ENCODE measurements at regions not wholly inside any gene's neighbourhood (a gene's known extent, or its start where the extent isn't known, plus 50 kb on each side); places are given as distances from the start of the nearest gene placed in this dataset.

- peak; percentile 76 for DNase-seq
- H3K27ac Mint-ChIP-seq: no peak overlapping the region
- no peaks in the 10 kb centered on the region for H3K27me3 ChIP-seq (ENCODE audit: control insufficient read depth, insufficient read depth, low read length, poor library complexity, severe bottlenecking)
- H3K4me3 Mint-ChIP-seq: no peak overlapping the region
- peaks cover 19% of the 10 kb centered on the region for H3K4me1 Mint-ChIP-seq
- no peaks in the 10 kb centered on the region for H3K4me1 ChIP-seq (ENCODE audit: control insufficient read depth, insufficient read depth, low read length)
- WGBS, 2 experiments (ENCODE audit: insufficient coverage in 1 of 2, insufficient read length in 1 of 2): 32% methylated on average over 3 of the region's 3 CpGs; no CpG with 5 or more reads in 1 of the 2 experiments
- no peaks in the 10 kb centered on the region for H3K9me3 Mint-ChIP-seq
- no peaks in the 10 kb centered on the region for H3K36me3 ChIP-seq (ENCODE audit: control insufficient read depth, insufficient read depth, low read length)
- no peak overlapping the region for H3K4me3 ChIP-seq (ENCODE audit: low read length)
- no peaks in the 10 kb centered on the region for H3K9me3 ChIP-seq (ENCODE audit: control insufficient read depth, low read length)
- H3K36me3 Mint-ChIP-seq (ENCODE audit: low read depth): no peaks in the 10 kb centered on the region
- H3K9ac ChIP-seq (ENCODE audit: extremely low read depth, low read length, poor library complexity, severe bottlenecking): no peak overlapping the region
- H3K27me3 Mint-ChIP-seq (ENCODE audit: insufficient read depth): peaks cover 20% of the 10 kb centered on the region
- no peak overlapping the region for H3K27ac ChIP-seq (ENCODE audit: low read depth, low read length)
- TF ChIP-seq, protein P1, sequence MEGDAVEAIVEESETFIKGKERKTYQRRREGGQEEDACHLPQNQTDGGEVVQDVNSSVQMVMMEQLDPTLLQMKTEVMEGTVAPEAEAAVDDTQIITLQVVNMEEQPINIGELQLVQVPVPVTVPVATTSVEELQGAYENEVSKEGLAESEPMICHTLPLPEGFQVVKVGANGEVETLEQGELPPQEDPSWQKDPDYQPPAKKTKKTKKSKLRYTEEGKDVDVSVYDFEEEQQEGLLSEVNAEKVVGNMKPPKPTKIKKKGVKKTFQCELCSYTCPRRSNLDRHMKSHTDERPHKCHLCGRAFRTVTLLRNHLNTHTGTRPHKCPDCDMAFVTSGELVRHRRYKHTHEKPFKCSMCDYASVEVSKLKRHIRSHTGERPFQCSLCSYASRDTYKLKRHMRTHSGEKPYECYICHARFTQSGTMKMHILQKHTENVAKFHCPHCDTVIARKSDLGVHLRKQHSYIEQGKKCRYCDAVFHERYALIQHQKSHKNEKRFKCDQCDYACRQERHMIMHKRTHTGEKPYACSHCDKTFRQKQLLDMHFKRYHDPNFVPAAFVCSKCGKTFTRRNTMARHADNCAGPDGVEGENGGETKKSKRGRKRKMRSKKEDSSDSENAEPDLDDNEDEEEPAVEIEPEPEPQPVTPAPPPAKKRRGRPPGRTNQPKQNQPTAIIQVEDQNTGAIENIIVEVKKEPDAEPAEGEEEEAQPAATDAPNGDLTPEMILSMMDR (conservative IDR thresholded peaks at IDR 0.05): peak; percentile 63
These were observed 781.2 kb upstream of the DIAPH2 start for GRCh38 chrX:95903490-95903889.

- Mint-ChIP-seq H3K4me3 (no peak overlapping the region), H3K4me1 (peaks cover 21% of the 10 kb centered on the region), H3K27me3 (ENCODE audit: insufficient read depth) (peaks cover 20% of the 10 kb centered on the region), H3K27ac (no peak overlapping the region), H3K9me3 (no peaks in the 10 kb centered on the region), H3K36me3 (ENCODE audit: low read depth) (no peaks in the 10 kb centered on the region)
- DNase-seq: no peak
- Histone ChIP-seq H3K27ac (ENCODE audit: low read depth, low read length) (no peak overlapping the region), H3K27me3 (ENCODE audit: control insufficient read depth, insufficient read depth, low read length, poor library complexity, severe bottlenecking) (no peaks in the 10 kb centered on the region), H3K9ac (ENCODE audit: extremely low read depth, low read length, poor library complexity, severe bottlenecking) (no peak overlapping the region), H3K4me3 (ENCODE audit: low read length) (no peak overlapping the region), H3K4me1 (ENCODE audit: control insufficient read depth, insufficient read depth, low read length) (no peaks in the 10 kb centered on the region), H3K9me3 (ENCODE audit: control insufficient read depth, low read length) (no peaks in the 10 kb centered on the region), H3K36me3 (ENCODE audit: control insufficient read depth, insufficient read depth, low read length) (no peaks in the 10 kb centered on the region)
- TF ChIP-seq, protein P1 (conservative IDR thresholded peaks at IDR 0.05): no peak
- 91% methylated on average over 3 of the region's 3 CpGs; no CpG with 5 or more reads in 1 of the 2 experiments for WGBS, 2 experiments (ENCODE audit: insufficient coverage in 1 of 2, insufficient read length in 1 of 2)
These were observed 780.7 kb upstream of the DIAPH2 start for GRCh38 chrX:95903975-95904374.

GRCh38 chrX:95907081-95907480 lies 777.6 kb upstream of the DIAPH2 start:
- H3K27ac Mint-ChIP-seq: no peak overlapping the region

More at GRCh38 chrX:95907081-95907480, 777.6 kb upstream of the DIAPH2 start:
- WGBS, 2 experiments (ENCODE audit: insufficient coverage in 1 of 2, insufficient read length in 1 of 2): 50 to 71% methylated on average over 1 of the region's 1 CpG
- H3K27me3 ChIP-seq (ENCODE audit: control insufficient read depth, insufficient read depth, low read length, poor library complexity, severe bottlenecking): no peaks in the 10 kb centered on the region
- no peaks in the 10 kb centered on the region for H3K4me1 ChIP-seq (ENCODE audit: control insufficient read depth, insufficient read depth, low read length)
- H3K9me3 Mint-ChIP-seq: no peaks in the 10 kb centered on the region
- peaks cover 25% of the 10 kb centered on the region for H3K27me3 Mint-ChIP-seq (ENCODE audit: insufficient read depth)
- peaks cover 21% of the 10 kb centered on the region for H3K4me1 Mint-ChIP-seq
- no peaks in the 10 kb centered on the region for H3K36me3 Mint-ChIP-seq (ENCODE audit: low read depth)
- no peak overlapping the region for H3K27ac ChIP-seq (ENCODE audit: low read depth, low read length)
- H3K9ac ChIP-seq (ENCODE audit: extremely low read depth, low read length, poor library complexity, severe bottlenecking): no peak overlapping the region
- no peak overlapping the region for H3K4me3 ChIP-seq (ENCODE audit: low read length)
- H3K36me3 ChIP-seq (ENCODE audit: control insufficient read depth, insufficient read depth, low read length): no peaks in the 10 kb centered on the region
- H3K9me3 ChIP-seq (ENCODE audit: control insufficient read depth, low read length): no peaks in the 10 kb centered on the region
- TF ChIP-seq, protein P1 (conservative IDR thresholded peaks at IDR 0.05): no peak
- no peak for DNase-seq
- no peak overlapping the region for H3K4me3 Mint-ChIP-seq
